HG03064 (cell line): ENCODE measurements at regions not wholly inside any gene's neighbourhood (a gene's known extent, or its start where the extent isn't known, plus 50 kb on each side); places are given as distances from the start of the nearest gene placed in this dataset.

Source experiments
- ATAC-seq: cut with Tn5 transposase; IDR thresholded peaks from one replicate; pipeline ENCODE4 v1.9.1; 2021; ENCODE audit warnings: low read depth; ENCODE audit not compliant: unreplicated experiment

DNA sequence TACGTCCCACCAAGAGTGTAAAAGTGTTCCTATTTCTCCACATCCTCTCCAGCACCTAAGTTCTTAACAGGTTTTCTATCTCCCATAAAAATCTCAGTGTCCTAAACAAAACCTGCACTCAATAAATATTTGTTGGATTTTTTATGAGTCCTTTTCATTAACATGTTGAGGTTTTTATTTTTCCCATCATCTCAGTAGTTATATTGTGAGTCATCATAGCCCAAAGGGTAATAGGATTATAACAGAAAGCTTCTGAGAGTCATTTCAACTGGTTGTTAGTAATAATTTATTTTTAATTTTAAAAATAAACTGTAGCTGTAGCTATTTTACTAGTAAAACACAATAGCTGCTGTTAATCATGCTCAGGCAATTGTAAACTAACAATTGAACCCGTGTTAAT is 331.6 kb upstream of the SLC30A5 start:
- ATAC-seq, result no peak

DNA sequence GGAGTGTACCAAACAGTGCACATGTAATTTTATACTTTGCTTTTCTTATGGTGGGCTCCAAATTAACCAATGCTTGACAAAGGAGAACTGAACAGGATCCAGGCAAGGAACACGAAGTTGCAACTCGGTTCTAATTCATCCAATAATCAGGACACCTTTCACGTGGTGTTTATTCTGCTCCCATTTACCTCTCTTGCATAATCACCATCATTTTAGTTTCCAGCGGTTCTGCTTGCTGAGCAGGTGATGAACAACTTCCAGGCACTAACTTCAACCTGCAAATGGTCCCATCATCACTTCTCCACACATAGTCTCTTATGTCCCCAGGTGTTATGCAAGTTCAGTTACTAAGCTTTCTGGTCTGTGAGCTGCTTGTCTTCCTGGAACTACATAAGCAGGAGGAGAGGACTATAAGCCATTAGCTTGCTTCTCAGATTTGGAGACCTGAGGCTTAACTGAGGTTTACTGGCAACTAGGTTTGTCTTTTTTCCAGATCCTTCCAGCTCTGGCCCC is 326.8 kb upstream of the SLC30A5 start:
- ATAC-seq, result no peak

DNA sequence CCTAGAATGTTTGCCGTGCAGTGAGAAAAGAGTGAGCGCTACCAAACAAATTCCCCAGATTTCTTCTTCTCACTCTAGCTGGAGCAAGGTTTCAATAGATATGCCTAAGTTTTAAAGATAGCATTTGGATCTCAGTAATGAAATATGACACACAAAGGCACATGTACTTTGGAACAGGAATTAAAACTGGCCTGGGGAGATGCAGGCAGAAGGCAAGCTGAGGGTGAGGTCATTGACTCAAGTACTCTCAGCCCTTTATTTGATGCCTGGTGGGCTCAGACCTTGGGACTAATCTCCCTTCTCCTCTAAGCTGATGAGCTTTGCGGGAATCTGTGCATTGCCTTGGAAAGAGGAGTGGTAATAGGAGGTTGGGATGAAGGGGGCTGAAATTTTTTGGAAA is 323.3 kb upstream of the SLC30A5 start:
- ATAC-seq, result no peak

DNA sequence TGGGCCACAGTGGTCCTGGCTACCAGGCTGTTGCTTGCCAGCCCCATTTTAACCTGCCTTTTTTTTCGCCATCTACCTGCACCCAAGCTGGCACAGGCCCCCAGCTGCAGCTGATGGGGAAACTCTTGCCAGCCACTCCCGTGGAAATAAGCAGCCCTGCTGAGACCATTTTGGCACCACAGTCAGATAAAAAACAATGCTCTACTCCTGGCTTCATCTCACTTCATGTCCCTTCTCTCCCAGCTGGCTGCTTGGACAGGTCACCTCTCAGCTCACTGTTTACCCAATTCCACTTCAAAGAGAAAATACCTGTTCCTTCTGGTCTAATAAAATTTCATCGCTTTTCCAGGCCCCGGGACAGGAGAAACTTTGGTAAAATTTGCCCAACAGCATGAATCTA is 322.6 kb upstream of the SLC30A5 start:
- ATAC-seq, result no peak

DNA sequence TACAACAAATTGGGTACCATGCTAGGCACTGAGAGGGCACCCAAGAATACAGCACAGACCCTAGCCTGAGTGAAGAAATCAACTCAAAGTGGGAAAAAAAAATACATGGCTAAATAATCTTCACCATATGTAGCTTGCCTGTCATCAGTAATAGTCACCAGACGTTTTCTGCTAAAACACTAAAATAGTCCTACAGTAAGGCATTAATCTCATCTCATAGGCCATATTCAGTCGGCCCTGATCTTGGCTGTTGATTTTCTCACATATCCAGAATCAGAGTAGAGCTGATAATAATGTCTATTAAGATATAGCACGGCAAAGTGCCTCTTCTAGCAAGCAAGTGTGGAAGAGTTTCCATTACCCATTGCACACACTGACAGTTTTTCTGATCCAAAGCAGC is 322.1 kb upstream of the SLC30A5 start:
- ATAC-seq, result no peak

DNA sequence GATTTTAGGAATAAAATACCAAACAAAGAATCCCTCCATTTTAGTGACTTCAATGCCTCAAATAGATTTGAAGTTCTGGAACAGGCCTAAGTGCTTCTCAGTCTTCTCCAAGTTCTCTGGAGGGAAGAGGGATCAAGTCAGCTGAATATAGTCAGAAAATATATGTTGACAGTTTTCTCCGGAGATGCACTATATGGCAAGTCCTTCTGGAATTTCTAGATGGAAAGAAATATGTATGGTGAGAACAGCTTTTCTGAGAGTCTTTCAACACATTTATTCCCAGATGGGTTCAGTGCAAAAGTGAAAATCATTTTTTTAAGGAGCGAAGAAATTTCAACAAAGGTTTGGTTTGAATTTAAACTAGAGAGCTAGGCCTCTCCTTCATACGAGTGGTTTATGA is 317.4 kb upstream of the SLC30A5 start:
- ATAC-seq, result no peak

DNA sequence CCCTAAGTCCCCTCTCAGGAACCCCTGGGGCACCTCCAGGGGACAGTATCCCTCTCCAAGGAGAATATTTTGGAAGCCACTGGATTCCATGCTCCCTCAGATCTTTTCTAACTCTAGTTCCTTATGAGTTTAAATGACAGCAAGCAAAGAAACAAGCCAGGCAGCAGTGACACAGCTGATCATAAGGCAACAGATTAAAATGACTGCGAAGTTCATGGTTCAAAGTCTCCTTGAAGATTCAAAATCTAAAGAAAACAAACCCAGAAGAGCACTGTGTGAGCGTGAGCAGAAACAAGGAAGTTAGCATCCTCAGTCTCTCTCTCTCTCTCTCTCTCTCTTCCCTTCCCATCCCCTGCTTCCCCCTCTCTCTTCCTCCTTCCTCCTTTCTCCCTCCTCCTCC is 316.7 kb upstream of the SLC30A5 start:
- no peak for ATAC-seq

DNA sequence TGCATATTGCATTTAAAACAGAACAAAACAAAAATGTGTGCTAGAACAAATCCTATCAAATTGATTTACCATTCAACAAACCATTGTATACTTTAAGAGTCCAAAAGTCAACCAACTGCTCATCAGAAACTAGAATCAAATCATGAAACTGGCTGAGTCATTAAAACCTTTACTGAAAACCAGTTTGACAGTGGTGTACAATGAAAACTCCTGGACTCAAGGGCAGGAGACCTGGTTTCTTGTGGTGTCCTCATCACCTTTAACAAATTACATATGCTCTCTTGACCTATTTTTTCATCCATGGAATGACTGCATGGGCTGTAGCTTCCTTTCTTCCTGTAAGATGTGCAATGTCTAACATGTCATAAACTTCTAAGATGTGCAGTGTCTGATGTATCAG is 315.3 kb upstream of the SLC30A5 start:
- no peak for ATAC-seq

DNA sequence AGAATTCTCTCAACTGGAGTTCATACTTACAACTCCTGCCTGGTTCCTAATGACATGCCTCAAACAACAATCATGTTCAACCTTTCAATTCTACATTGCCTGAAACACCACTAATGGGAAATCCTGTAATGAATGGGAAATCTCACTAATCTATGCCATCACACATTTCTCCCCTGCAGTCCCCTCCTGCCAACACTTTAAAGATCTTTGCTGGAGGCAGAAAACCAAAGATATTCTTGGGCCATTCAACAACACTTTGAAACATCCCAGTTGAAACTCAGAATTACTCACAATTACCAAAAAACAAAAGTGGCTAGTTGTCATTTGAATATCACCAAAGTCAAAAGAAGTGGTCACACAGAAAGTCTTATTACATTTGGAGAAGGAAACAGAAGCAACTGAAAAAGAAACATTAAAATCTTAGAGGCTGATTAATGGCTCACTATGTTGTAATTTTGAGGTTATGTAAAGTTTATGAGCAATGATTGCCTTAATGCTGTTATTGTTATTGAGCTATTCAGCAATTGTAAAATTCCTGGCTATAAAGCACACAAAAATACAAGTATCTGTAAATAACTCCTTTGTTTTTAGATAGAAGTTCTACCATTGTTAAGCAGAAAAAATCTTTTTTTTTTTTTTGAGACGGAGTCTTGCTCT is 313.4 kb upstream of the SLC30A5 start:
- ATAC-seq, result no peak

DNA sequence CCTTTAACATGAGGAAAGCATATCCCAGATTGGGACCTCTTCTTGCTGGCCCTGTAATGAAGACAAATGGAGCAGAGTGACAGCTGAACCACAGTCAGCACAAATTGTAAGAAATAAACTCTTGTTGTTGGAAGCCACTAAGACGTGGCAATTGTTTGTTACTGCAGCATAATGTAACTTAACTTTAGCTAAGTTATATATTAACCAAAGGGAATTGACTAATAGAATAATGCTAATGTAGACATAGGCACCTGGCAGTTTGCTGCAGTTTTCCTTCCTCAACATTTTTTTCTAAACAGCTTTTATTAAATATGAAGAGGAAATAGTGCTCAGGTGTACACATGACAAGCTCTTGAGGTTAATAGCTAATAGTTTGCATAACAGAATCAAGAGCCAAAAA is 300.7 kb upstream of the SLC30A5 start:
- ATAC-seq, result no peak

DNA sequence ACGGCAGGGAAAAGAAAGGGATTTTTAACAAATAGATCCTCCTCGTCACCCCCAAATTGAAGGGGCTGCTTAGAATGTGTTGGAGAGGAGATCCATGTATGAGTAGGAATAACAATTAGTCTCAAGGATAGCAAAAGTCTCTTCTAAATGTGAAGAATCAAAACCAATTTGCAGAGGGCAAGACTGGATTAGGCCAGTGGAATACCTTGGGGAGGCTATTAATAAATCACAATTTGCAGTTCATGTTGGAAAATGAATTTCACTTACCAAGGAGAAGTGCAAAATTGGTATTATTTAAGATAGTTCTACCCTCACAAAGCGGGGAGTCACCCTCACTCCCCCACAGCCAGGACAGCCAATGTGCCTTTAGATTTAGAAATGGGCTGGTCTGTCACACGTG is 299.8 kb upstream of the SLC30A5 start:
- no peak for ATAC-seq

DNA sequence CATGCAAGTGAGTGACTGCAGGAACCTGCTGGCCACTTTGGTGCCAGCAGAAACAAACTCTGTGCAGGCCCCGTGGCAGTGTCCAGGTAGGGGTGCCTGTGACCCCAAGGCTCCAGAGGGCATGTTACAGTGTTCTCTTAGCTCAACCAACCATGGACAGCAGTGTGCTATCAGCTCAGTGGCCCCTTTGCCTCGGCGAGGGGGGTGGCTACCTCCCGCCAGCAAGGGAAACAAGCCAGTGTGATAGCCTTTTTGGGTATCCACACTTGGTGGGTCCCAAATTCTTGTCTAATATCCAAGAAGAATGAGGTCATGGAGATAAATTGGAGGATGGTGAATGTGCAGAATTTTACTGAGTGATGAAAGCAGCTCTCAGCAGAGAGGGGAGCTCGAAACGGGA is 298.6 kb upstream of the SLC30A5 start:
- no peak for ATAC-seq

DNA sequence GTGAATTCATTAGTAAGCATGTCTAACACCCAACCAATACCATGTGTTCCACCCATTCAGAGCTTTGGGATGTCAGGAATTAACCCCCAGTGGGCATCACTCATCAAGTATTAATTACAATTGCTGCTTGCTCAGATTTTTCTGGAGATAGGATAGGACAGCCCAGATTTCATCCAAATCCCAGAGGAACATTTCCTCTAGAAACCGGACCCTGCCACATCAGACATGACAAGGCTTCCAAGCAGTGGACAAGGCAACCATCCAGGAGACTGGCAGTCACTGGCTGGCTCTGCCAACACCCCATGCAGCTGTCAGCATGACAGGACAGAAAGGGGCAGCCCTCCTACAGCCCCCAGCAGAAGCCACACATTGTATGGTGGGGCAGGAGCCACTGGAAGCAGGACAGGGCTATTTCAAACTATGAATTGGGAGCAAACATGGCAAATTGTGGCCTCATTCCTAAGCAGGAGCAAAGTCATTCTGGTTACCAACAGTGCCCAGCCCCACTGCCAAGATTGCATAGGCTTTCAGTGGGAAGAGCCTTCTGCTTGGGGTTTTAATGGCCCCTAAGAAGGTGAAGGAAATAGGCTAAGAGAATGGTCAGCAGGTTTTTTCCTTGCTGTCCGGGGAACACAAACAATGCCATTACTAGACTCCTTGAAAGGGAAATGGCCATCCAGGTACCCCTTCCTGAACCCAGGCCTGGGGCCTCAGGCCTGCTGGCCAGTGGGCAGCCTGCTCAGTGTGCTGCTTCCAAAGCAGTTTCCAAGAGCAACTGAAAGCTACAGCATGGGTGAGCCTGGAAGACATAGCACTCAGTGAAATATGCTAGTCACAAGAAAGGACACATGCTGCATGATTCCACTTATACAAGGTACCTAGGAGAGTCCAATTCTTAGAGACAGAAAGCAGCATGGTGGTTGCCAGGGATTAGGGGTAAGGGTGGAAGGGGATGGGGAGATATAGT is 294.7 kb upstream of the SLC30A5 start:
- ATAC-seq, result no peak

DNA sequence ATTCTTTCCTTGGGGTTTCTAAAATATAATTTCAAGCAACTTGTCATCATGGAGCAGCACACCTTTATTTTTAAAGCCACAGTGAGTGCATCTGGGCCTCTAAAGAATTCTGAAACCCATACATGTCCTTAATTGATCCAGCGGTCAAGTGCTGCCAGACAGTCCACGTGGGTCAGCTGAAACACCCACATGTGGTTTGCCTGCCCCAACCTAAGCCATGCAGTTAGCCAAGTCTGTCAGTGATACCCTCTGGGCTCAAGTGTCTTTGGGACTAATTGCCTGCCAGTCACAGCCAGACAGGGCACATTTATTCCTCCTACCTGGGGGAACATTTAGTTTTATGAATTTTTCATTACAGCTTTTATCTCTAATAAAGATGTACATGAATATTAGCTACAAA is 291.4 kb upstream of the SLC30A5 start:
- no peak for ATAC-seq

DNA sequence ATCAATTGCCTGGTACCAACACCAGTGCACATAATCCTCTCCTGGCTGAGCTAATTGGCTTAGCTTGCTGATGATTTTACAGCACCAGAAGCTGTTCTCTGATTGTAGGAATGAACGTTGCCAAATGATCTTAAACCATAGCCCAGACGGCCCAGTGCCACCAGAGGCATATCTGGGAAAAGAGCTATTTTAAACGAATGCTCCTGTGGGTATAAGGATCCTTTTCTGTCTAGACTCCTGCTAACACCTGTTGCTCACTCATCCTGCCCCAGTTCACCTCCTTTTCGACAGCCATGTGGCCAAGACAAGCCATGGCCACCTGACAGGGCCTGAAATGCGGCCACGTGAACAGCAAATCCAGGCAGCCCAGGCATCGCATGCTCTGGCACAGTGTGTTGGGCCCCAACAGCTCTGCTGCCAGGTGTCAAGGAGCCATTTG is 289.9 kb upstream of the SLC30A5 start:
- no peak for ATAC-seq

DNA sequence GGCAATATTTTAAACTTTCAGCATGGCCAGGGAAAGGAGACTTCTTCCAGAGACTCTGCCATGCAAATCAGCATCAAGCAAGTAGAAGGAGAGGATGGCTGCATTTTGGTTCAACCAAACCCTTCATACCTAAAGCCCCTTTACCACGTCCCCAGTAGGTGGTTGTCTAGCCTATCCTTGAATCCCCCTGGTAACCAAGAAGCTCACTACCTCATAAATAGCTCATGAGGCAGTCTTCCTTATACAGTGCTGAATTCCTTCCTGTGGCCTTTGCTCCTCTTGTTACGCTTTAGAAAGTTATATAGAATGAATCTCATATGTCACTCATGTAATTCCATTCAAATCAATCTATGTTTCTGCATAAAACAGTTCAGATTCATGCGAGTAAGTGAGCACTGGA is 289.5 kb upstream of the SLC30A5 start:
- ATAC-seq, result no peak

DNA sequence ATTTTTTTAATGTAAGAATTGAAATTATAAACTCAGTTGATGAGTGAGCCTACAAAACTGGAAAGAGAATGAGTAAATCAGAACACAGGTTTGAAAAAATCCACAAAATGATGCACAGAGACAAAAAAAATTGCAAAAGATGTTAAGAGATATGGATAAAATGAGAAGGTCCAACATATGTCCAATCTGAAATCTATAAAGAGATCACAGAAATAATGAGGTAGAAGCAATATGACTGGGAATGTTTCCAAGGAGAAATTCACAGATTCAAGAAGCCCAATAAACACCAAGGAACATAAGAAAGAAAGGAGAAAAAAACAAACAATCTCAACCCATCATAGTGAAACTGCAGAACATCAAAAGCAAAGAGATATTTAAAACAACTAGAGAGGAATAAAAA is 288.4 kb upstream of the SLC30A5 start:
- ATAC-seq, result no peak

DNA sequence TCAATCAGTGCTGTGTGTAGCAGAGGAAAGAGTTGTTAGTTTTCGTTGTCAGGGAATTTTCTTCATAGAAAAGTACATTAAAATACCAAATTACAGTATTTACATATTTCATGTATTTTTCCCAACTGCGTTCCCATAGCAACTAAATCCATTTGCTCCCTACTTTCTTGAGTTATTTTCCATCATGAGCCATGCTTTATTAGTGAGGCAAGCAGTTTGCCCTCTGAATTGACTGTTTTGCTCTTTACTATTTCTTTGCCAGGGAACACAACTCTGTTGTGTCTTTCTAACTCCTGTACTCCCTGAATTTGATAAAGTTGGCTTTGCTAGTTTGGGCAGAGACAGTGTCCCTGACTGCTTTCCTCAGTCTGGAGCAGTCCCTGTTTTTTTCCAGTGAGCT is 276.2 kb upstream of the SLC30A5 start:
- ATAC-seq, result no peak

DNA sequence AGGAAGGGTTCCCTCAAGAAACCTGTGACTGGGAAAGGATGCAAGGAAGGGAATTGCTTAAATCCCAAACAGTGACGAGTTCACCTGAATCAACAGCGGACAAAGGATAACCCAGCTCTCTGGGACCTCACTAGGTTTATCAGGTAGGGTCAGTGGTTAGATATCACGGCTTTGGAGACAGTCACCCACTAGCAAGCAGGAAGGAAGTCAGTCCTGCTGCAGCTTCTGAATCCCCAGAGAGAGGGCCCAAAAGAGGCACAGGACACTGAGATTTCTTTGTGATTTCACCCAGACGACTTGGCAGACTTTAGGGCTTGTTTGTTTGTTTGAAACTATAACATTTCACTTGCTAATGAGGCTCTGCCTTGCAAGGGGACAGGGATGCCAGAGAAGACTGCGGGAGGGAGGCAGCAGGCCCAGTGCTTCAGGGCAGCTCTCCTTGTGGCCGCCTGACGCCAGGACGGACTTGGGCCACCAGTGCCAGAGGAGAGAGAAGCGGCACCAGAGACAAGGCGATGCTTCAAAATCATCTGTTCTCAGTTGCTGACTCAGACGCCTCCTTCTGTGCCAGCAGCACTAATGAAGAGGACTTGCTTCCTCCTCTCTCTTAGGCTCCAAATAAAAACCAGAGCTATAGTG is 275.6 kb upstream of the SLC30A5 start:
- no peak for ATAC-seq

DNA sequence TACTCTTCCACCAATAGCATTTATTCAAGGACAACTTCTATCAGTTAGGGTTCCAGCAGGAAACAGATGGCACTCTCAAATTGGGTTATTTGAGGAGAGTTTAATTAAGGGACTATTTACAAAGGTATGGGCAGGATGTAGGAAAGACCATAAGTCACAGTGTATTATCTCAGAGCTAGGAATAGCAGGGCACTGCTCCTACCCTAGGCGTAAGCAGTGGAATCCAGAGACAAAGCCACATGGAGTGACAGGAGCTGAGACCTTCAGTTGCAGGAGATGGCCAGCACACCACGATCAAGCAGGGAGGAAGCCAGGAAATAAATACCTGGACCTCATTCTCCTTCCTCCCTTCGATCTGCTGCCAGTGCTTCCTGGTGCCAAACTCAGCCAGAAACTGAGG is 274.9 kb upstream of the SLC30A5 start:
- ATAC-seq, result no peak

DNA sequence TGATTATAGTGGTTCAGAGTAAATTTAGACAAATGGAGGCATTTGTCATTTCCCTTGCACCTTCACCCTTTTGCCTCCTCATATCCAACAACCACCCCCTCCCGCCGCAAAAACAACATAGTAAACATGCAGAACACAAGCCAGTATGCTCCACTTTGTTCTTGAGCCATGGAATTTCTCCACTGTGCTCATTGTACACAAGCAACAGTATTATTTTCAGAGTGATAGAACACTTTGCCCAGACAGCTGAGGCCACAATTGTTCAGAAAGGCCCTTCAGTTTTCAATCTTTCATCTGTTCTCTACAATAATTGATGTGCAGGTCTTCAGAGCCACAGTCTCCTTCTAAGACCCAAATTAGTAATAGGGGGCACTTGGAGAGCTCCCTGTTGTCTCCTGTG is 272.8 kb upstream of the SLC30A5 start:
- ATAC-seq, result no peak
